NCI-H2196 (cell line): ENCODE measurements at regions not wholly inside any gene's neighbourhood (a gene's known extent, or its start where the extent isn't known, plus 50 kb on each side); places are given as distances from the start of the nearest gene placed in this dataset.
"Not testable (repeated sequence)": the region's sequence is repeated elsewhere in the genome, so short reads cannot be mapped to it uniquely, and the experiment has no call there.

Experiments
- DNase-seq: peaks from one replicate; lab custom pipeline; 2025; ENCODE audit not compliant: unreplicated experiment; lab: John Stamatoyannopoulos, UW

GRCh38 chr5:27978322-27978721 lies 939.9 kb upstream of the CDH9 start:
- no peak for DNase-seq

- DNase-seq: no peak
Observed at GRCh38 chr5:27969157-27969556, 930.8 kb upstream of the CDH9 start.

- DNase-seq: no peak
Observed at GRCh38 chr5:27963050-27963783, 924.8 kb upstream of the CDH9 start.

- no peak for DNase-seq
Observed at GRCh38 chr5:27962198-27962597, 923.8 kb upstream of the CDH9 start.

GRCh38 chr5:27947088-27947487 lies 908.7 kb upstream of the CDH9 start:
- DNase-seq: no peak

GRCh38 chr5:27944471-27944870 lies 906.1 kb upstream of the CDH9 start:
- DNase-seq: no peak

- no peak for DNase-seq
Observed at GRCh38 chr5:27938989-27939388, 900.6 kb upstream of the CDH9 start.

- no peak for DNase-seq
Observed at GRCh38 chr5:27928060-27928459, 889.7 kb upstream of the CDH9 start.

GRCh38 chr5:27911216-27911615 lies 872.8 kb upstream of the CDH9 start:
- DNase-seq: no peak

- no peak for DNase-seq
Observed at GRCh38 chr5:27908341-27908740, 870.0 kb upstream of the CDH9 start.

- no peak for DNase-seq
Observed at GRCh38 chr5:27906931-27907601, 868.7 kb upstream of the CDH9 start.

GRCh38 chr5:27906481-27906880 lies 868.1 kb upstream of the CDH9 start:
- no peak for DNase-seq

GRCh38 chr5:27900761-27901160 lies 862.4 kb upstream of the CDH9 start:
- no peak for DNase-seq

- no peak for DNase-seq
Observed at GRCh38 chr5:27876071-27876470, 837.7 kb upstream of the CDH9 start.

- no peak for DNase-seq
Observed at GRCh38 chr5:27875148-27875547, 836.8 kb upstream of the CDH9 start.

GRCh38 chr5:27868292-27868691 lies 829.9 kb upstream of the CDH9 start:
- no peak for DNase-seq

GRCh38 chr5:27855491-27855890 lies 817.1 kb upstream of the CDH9 start:
- DNase-seq: no peak

GRCh38 chr5:27854243-27854852 lies 816.0 kb upstream of the CDH9 start:
- DNase-seq: no peak

GRCh38 chr5:27845248-27845647 lies 806.9 kb upstream of the CDH9 start:
- no peak for DNase-seq

- not testable (repeated sequence) for DNase-seq
Observed at GRCh38 chr5:27836704-27837103, 798.3 kb upstream of the CDH9 start.

GRCh38 chr5:27832886-27833285 lies 794.5 kb upstream of the CDH9 start:
- DNase-seq: no peak

GRCh38 chr5:27830546-27830945 lies 792.2 kb upstream of the CDH9 start:
- no peak for DNase-seq
